Limb (tissue), 2 donors: ENCODE measurements at regions not wholly inside any gene's neighbourhood (a gene's known extent, or its start where the extent isn't known, plus 50 kb on each side); places are given as distances from the start of the nearest gene placed in this dataset.

Experiments
- DNase-seq, 2 donors: peaks; one replicate each; pipeline ENCODE4 v3.0.0-alpha.2; 2016; ENCODE audit errors: extremely low spot score in 2 of 2

DNA sequence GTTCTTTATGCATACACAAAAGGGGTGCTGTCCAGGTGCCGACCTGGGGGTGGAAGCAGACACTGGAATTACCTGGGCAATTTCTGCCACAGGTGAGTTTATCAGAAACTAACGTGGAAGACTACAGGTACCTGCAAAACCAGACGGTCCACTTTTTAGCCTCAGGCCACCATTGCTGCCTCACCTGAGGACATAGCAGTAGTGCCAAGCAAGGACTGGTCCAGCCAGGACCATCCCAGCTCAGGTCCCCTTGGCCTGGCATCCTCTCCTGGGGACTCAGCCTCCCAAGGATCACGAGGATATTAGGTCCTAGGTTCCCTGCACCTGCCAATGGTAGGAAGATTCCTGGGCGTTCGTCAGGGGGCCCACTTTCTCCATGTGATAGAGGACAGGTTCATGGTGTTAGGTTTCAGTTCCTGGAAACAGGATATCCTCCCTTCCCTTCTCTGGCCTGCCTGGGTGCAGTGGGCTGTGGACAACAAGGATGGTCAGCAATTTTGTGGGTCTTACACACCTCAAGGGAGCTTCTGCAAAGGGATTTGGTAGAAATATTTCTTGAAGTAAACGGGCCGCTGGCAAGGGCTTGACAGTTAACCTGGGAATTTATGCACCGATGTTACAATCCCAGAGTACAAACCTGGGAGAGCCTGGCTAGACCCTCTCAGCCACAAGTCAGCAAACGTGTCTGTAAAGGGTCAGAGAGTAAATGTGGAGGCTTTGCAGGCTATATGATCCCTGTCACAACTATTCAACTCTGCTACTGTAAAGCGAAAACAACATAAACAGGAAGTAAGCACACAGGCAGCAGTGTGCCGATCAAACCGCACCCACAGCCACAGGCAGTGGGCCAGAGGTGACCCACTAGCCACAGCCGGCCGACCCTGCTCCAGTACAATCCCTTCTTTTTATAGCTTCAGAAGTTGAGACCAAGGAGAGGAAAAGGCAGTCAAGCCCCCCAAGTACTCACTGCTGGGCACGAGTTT, 71.4 kb upstream of the RAB4A start:
- peak in 1 of 2 donors; percentile 38 for DNase-seq

DNA sequence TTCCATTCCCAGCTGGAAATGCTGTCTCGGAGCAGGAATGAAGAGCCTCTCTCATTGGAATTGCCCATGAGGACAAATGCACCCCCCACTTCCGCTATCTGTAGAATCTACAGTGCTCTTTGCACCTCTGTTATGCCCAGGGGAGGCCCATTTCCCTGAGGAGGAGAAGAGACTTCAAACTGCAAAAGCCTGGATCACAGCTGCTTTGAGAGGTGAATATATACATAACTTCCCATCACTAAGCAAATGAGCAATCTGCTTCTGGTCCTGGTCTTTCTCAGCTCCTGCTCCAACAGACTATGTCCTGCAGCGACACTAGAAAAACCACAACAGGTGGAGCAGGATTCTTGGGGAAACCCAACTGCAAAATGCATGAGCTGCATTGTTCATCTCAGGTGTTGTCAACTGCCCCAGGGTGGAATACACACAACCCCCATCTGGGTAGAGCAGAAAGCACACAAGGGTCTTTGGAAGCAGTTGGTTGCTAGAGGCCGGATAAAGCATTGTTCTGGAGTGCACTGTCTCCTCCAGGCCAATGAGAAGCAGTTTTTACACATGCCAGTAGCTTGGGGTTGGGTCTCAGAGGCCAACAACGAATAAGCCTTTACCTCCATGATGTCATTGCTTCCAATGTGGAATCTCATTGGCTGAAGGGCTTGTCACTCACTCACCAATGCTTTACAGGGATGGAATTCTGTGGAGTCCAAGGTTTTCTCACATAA, 67.7 kb upstream of the RAB4A start:
- DNase-seq = peak; percentile 78 to 80

DNA sequence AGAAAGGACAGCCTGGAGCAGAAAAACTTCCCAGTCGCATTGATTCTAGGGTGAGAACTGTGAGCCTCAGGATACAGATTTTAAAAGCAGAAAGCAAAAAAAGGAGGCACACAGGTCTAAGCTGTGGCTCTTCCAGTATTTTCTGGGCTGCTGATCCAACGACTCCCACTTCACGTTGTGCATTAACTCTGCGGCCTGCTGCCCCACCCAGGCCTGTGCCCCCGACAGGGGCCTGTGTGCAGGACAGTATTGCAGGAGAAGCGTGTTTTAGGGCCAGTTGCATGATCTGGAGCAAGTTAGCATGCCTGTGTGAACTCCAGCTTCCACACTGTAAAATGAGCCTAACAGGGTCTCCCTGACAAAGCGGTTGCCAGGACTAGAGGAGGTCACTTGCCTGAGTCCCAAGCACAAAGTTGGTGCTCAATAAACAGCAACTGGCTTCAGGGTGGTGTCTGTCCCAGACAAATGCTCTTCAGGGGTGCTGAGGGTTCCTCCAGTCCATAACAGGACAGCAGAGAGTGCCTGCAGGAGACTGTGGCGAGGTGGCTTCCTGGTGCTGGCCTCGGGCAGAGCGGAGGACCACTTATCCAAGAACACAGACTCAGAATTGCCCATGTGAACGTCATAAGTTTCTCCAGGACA, 66.8 kb upstream of the RAB4A start:
- no peak for DNase-seq

DNA sequence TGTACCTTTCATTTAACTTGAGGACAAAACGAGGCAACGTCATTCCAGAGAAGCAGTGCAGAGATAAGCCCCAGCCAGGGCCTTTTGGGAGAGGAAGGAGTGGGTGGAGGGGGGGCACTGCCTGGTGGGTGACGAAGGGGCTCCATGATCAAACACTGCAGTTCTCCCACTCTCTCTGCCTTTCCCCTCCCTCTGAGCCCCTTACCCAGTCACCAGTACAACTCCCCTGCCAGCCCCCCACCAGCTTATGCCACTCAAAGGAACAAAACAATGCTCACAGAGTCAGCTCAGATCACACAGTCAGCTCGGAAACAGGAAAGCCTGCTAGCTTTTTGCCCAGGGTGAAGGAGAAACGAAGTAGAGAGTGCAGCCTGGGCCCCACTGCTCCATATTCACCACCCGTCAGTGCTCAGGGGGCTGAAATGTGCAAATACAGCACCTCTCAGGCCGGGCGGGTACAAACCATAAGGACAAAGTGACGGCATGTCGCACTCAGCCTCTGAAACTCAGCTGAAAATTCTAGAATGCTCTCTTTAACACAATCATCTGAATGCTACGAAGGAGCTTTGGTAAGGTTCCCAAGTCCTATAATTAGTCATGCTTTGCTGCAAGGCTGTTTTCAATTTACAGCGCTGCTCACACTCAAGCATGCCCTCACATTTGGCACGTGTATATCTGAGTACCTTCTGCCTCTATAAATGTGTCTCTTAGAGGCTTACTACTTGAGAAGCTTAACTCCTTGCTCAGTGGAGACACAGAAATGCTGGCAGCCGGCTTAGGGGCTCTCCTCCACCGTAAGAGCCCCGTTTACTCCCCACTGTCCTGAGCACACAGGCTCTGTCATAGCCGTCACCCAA, 65.8 kb upstream of the RAB4A start:
- DNase-seq = peak in 1 of 2 donors; percentile 45

DNA sequence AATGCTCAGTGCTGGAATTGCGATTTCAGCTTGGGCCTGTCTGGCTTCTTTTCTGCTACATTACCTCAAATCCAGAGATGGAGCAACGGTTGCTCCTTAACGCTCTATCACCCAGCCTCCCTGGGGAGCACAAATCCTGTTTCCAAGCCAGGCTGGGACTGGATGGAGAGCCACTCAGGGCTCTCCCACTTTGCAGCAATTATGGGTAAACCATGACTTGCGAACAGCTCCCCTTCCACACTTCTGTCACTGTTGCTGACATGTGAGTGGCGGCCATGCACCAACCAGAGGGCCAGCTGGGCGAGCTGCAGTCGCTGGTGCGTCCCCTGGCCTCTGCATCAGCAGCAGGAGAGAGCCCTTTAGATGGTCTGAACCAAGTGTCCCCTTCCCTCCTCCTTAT, 65.1 kb upstream of the RAB4A start:
- no peak for DNase-seq

DNA sequence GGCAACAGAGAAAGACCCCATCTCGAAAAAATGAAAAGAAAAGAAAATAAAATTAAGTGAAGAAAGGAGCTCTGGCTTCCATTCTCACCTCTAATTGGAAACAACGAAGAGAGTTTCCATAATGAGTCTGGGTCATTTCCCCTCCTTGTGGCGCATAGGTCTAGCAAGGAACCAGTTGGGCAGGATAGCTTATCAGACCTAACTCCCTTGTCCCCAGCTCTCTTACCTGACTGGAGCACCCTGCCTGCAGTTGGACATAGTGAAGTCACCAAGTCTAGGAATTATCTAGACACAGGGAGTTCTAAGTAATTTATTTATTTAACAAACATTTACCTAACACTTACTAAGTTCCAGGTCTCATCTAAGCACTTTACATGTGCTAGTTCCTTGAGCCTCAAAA, 63.0 kb upstream of the RAB4A start:
- no peak for DNase-seq

DNA sequence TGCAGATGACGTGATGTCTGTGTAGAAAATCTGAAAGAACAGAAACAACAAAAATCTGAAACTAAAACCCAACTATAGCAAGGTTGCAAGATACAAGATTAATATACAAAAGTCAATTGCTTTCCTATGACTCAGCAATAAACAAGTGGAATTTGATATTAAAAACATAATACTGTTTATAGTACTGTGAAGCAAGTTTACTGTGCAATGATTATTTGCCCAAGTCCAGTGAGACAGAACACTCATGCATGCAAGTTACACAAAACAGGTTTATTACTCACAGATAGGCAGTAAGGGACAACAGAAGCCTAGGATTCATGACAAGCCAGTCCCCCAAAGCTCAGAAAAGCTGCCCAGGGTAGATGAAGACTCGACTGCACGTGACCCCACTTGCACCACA, 62.4 kb upstream of the RAB4A start:
- DNase-seq = no peak

DNA sequence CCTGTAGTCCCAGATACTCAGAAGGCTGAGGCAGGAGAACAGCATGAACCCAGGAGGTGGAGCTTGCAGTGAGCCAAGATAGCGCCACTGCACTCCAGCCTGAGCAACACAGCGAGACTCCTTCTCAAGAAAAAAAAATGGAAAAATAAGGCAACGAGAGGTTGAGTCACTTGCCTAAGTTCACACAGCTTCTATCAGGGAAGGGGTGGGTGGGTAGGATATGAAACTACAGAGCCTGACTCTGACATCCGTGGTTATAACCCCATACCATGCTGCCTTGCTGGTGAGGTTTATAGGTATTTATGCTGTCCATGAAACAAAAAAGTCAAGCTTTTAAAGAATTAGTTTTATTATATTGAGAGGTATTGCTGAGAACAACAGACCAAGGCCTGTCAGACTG, 61.5 kb upstream of the RAB4A start:
- DNase-seq = no peak

DNA sequence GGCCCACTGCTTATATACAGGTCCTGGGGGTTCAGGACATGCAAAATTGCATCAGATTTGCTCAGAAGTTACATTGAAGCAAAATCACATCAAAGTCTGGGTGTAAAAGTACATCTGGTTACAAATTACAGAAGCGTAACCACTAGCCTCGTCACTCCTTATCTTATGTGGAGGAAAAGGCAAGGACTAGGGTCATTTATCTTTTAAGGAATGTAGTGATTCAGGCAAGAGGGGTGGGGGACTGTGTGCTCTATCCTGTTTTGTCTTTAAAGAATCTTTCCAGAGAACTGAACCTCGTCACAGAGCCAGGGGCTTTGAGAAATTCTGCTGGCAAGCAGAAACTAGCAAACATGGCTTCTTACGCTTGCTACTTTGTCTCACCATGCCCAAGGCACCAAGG, 61.1 kb upstream of the RAB4A start:
- no peak for DNase-seq

DNA sequence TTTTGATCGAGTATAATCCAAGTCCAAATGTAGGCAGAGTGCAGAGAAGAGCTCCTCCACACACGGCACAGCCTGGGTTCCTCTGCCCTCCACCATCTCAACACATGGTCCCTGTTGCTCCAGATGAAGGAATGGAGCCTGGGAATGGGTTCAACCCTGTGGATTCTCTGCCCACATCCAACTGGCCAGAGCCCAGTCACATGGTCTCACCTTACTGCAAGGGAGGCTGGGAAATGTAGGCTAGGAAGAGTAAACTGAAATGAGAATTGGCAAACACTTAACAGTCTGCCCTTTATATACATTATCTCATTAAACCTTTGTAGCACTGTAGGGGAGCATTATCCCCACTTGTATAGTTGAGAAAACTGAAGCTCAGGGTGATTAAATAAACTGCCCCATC, 60.1 kb upstream of the RAB4A start:
- DNase-seq = no peak

DNA sequence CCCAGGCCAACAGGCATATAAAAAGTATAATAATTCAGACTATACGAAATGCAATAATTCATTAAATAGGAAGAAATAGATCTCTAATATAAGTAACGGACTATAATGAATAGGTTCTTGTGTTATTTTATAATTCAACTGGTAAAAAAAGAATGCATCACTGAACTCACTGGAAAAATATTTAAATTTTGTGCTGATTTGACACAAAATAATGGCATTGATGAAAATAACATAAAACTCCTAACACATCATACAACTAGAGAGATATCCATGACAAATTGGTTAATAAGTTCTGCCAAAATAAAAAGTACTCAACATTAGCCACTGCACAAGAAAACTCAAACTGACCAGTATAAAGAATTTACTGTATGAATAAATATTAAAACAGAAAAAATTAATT, 57.1 kb upstream of the RAB4A start:
- DNase-seq = no peak

DNA sequence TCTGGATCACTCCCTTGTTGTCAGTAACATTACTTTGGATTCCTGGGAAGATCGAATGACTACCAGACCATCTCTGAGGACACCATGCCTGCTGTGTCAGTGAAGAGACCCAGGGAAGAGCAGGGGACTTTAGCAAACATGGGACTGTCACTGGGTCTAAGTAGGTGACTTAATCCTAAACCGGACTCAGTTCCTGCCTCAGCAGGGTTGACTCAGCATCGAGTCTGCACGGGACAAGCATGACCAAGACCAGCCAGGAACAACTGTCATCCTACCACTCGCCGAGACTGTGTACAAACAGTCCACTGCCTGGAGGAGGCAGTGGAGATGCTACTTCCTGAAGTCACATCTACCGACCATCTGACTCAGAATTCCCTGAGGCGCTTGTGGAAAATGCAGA, 53.2 kb upstream of the RAB4A start:
- no peak for DNase-seq

DNA sequence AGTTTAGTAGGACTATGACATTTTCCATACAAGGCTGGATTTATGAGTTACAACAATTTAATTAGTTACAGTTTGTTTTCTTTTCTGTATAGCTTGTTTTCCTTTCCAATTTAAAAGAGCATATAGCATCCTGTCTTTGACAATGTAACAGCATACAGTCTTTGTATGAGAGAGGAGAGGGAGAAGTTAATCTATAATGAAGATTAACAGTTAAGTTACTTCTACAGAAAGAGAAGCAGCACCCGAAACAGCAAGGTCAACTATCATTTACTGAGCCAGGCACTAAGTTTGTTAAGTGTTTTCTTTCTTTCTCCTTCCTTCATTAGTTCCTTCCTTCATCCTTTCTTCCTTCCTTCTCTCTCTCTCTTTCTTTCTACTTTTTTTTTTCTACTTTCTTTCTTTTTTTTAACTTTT, 52.3 kb upstream of the RAB4A start:
- no peak for DNase-seq

DNA sequence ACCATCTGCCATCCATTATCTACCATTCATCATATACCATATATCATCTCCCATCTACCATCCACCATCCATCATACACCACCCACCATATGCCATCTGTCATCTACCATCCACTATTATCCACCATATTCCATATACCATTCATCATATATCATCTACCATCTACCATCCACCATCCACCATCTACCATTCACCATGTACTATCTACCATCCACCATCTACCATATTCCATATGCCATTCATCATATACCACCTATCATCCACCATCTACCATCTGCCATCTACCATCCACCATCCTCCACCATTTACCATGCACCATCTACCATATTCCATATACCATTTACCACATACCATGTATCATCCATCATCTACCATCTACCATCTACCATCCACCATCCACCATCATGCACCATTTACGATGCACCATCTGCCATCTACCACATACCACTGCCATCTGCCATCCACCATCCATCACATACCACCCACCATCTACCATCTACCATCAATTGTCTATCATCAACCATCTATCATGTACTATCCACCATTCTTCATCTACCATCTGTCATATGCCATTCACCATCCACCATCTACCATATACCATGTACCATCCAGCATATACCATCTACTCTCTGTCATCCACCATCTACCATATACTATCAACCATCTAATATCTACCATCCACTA, 50.6 kb upstream of the RAB4A start:
- DNase-seq = no peak

DNA sequence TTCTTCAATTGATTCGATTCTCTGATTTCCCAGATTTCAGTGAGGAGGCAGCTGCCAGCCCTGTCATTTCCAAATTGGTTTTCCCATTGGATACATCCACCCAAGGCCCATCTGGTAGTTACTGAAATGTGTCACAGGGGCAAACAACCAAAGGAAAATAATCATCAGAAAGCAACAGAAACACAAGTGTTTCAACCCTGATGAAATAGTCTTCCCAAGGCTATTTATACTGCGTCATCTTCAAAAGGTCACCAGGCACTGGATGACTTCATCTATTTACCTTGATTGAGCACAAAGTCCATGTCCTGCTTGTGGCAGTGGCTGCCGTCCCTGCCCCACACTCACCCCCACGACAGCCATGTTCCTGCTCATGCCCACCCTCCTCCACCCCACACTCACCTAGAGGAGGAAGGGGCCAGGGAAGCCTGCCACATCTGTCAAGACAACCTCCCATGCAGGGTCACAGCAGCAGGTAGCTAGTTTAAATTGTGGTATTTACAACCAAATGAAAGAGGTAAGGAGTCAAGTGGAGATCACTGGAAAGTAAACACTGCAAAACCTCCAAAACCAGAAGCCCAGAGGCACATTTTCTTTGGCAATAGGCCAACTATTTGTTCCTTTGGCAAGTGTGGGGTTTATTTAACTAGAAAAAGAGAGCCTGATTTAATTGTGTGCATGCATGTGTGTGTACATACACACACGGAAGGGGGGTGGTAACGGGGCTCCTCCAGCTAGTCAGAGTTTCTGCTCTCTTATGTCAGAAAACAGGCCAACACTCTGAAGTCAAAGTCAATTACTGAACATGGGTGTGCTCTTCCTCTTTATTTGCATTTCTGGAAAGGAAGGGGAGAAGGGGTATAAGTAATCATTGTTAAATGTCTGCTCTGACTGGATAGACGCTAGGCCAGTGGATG, 49.5 kb upstream of the RAB4A start:
- no peak for DNase-seq
